ENCODE measurements at regions not wholly inside any gene's neighbourhood (a gene's known extent, or its start where the extent isn't known, plus 50 kb on each side); places are given as distances from the start of the nearest gene placed in this dataset.

DNA sequence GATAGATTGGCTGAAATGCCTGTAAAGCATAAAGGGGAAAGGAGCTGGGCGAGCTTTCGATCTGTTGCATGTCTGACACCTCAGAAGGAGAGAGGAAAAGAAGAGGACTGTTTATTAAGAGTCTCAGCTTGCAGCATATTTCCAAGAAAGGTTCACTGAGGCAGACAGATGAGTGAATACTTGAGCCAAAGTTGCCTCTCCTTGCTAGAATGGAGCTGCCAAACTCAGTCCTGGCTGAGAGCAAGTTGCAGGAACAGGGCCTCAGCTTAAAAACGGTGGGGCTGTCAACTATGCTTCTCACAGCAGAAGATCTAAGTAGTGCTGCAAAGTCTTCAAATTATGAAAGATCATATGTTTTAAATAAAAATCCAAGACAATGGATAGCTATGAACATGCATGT is 707.5 kb downstream of the PCDH7 start:
- no peak overlapping the region for H3K27ac ChIP-seq
- H3K36me3 ChIP-seq, result no peaks in the 10 kb centered on the region
- no peaks in the 10 kb centered on the region for H3K27me3 ChIP-seq
- no peaks in the 10 kb centered on the region for H3K9me3 ChIP-seq
- intact Hi-C loops (cut with DNase I; ENCODE audit: low total_unique reads), result no loop called here
- no peak for TF ChIP-seq POLR2AphosphoS5 (IDR thresholded peaks at IDR 0.05)
- TF ChIP-seq, protein P1, sequence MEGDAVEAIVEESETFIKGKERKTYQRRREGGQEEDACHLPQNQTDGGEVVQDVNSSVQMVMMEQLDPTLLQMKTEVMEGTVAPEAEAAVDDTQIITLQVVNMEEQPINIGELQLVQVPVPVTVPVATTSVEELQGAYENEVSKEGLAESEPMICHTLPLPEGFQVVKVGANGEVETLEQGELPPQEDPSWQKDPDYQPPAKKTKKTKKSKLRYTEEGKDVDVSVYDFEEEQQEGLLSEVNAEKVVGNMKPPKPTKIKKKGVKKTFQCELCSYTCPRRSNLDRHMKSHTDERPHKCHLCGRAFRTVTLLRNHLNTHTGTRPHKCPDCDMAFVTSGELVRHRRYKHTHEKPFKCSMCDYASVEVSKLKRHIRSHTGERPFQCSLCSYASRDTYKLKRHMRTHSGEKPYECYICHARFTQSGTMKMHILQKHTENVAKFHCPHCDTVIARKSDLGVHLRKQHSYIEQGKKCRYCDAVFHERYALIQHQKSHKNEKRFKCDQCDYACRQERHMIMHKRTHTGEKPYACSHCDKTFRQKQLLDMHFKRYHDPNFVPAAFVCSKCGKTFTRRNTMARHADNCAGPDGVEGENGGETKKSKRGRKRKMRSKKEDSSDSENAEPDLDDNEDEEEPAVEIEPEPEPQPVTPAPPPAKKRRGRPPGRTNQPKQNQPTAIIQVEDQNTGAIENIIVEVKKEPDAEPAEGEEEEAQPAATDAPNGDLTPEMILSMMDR (IDR thresholded peaks at IDR 0.05), result no peak
- no peak for TF ChIP-seq POLR2A (IDR thresholded peaks at IDR 0.05)
- no peak for DNase-seq (ENCODE audit: low spot score in 2 of 2)
- no peak overlapping the region for H3K4me3 ChIP-seq
- H3K4me1 ChIP-seq, result no peaks in the 10 kb centered on the region

DNA sequence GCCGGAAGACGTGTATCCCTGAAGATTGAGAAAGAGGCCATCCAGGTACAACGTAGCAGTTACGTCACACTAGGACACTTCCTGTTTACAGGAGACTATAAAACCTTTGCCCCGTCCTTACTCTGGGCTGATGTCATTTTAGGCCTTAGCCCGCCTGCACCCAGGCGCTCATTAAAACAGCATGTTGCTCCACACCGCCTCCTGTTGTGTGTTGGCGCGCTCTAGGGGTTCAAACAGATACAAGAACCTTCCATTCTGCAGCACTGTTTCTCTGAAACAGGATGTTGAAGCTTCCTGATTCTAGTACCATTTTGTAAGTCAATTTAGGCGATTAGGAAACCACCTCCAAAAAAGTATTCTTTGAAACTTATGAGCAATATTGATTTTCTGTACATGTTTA is 722.1 kb downstream of the PCDH7 start:
- Histone ChIP-seq H3K4me1 (no peaks in the 10 kb centered on the region), H3K36me3 (no peaks in the 10 kb centered on the region), H3K9me3 (no peaks in the 10 kb centered on the region), H3K4me3 (no peak overlapping the region), H3K27ac (no peak overlapping the region), H3K27me3 (no peaks in the 10 kb centered on the region)
- intact Hi-C loops (cut with DNase I; ENCODE audit: low total_unique reads), result no loop called here
- DNase-seq (ENCODE audit: low spot score in 2 of 2), result no peak
- TF ChIP-seq POLR2AphosphoS5 (IDR thresholded peaks at IDR 0.05) (no peak), POLR2A (IDR thresholded peaks at IDR 0.05) (no peak)
- TF ChIP-seq, protein P1 (IDR thresholded peaks at IDR 0.05), result no peak

DNA sequence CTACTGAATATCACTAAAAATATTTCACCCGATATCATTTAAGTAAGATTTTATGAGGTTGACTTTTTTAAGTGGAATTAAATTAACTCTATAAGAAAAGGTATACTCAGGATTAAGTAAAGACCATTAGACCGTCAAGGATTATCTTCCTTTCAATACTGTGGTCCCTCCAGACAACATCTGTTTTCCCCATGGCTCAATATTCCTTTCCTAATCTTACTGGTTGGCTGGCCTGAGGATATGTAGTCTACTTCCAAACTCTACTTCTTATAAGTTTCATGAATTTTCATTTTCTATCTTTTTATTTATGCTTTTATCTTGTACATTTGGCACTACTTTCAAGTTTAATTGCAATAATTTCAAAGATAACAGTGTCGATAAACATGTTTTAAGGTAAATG is 725.4 kb downstream of the PCDH7 start:
- H3K27ac ChIP-seq, result no peak overlapping the region

DNA sequence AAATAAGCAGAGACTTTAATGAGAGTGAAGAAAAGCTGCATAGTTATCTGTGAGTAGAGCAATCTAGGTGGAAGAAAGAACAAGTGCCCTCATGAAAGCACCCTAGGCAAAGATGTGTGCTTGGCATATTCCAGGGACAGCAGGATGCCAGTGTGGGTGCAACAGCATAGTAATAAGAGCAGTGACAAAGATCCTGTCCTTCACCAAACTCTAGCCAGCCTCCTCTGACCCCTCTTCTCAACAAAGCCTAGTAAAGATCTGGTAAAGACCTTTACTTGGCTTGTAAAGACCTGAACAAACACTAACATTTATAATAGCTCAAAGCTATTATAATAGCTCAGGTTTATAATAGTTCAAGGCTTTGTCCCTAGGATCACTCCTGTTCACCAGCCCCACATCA is 735.4 kb downstream of the PCDH7 start:
- H3K36me3 ChIP-seq, result no peaks in the 10 kb centered on the region
- DNase-seq (ENCODE audit: low spot score in 2 of 2), result no peak
- no peak overlapping the region for H3K4me3 ChIP-seq
- no peaks in the 10 kb centered on the region for H3K9me3 ChIP-seq
- no peaks in the 10 kb centered on the region for H3K4me1 ChIP-seq
- intact Hi-C loops (cut with DNase I; ENCODE audit: low total_unique reads), result no loop called here
- H3K27ac ChIP-seq, result no peak overlapping the region
- H3K27me3 ChIP-seq, result no peaks in the 10 kb centered on the region
- TF ChIP-seq, protein P1 (IDR thresholded peaks at IDR 0.05), result no peak
- no peak for TF ChIP-seq POLR2A (IDR thresholded peaks at IDR 0.05)
- no peak for TF ChIP-seq POLR2AphosphoS5 (IDR thresholded peaks at IDR 0.05)

More for the DNA sequence above, 725.4 kb downstream of the PCDH7 start:
- no peak overlapping the region for H3K4me3 ChIP-seq
- TF ChIP-seq, protein P1 (IDR thresholded peaks at IDR 0.05), result no peak
- TF ChIP-seq POLR2A (IDR thresholded peaks at IDR 0.05), result no peak
- DNase-seq (ENCODE audit: low spot score in 2 of 2), result no peak
- H3K27me3 ChIP-seq, result no peaks in the 10 kb centered on the region
- intact Hi-C loops (cut with DNase I; ENCODE audit: low total_unique reads), result no loop called here
- no peaks in the 10 kb centered on the region for H3K36me3 ChIP-seq
- H3K4me1 ChIP-seq, result no peaks in the 10 kb centered on the region
- no peaks in the 10 kb centered on the region for H3K9me3 ChIP-seq

DNA sequence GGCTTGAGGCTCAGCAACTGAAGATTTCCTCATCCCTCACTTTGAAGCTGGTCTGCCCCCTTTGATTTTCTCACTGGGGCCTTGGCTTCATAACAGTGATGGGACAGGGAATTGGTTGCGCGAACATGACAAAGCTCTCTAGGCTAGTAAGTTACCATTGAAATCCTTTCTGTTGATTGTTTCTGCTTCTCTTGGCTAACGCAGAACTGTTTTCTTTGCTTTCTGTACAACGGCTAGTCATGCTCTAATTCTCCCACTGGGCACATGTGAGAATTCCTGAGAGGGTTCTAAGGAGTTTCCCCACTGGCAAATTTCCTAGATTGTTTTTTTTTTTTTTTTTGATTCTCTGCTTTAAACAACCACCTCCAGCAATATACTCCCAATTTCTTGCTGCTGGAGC is 738.6 kb downstream of the PCDH7 start:
- no peak overlapping the region for H3K27ac ChIP-seq

More for the DNA sequence above, 738.6 kb downstream of the PCDH7 start:
- H3K9me3 ChIP-seq, result peaks cover 0 to 5% of the 10 kb centered on the region in 2 donors
- H3K27me3 ChIP-seq, result no peaks in the 10 kb centered on the region
- H3K4me1 ChIP-seq, result no peaks in the 10 kb centered on the region
- TF ChIP-seq POLR2AphosphoS5 (IDR thresholded peaks at IDR 0.05) (no peak), POLR2A (IDR thresholded peaks at IDR 0.05) (no peak)
- TF ChIP-seq, protein P1 (IDR thresholded peaks at IDR 0.05), result no peak
- intact Hi-C loops (cut with DNase I; ENCODE audit: low total_unique reads), result no loop called here
- DNase-seq (ENCODE audit: low spot score in 2 of 2), result no peak
- H3K4me3 ChIP-seq, result no peak overlapping the region
- no peaks in the 10 kb centered on the region for H3K36me3 ChIP-seq
